Ureter (tissue), 1 donor: ENCODE measurements at regions not wholly inside any gene's neighbourhood (a gene's known extent, or its start where the extent isn't known, plus 50 kb on each side); places are given as distances from the start of the nearest gene placed in this dataset.
"Not testable (repeated sequence)": the region's sequence is repeated elsewhere in the genome, so short reads cannot be mapped to it uniquely, and the experiment has no call there.

Experiments
- DNase-seq: peaks from one replicate; pipeline ENCODE4 v3.0.0-alpha.2; 2020; ENCODE audit warnings: low spot score
- donor health status: DM: yes; HTN: yes; CAD: no.

DNA sequence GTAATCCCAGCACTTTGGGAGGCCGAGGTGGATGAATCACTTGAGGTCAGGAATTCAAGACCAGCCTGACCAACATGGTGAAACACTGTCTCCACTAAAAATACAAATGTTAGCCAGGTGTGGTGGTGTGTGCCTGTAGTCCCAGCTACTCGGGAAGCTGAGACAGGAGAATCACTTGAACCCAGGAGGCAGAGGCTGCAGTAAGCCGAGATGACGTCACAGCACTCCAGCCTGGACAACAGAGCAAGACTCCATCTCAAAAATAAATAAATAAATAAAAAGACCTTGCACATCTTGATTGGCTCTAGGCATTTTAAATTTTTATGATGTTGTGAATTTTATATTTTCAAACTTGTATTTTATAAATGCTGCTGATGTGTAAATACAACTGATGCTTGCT is 141.7 kb downstream of the ARRDC3 start:
- DNase-seq = not testable (repeated sequence)

DNA sequence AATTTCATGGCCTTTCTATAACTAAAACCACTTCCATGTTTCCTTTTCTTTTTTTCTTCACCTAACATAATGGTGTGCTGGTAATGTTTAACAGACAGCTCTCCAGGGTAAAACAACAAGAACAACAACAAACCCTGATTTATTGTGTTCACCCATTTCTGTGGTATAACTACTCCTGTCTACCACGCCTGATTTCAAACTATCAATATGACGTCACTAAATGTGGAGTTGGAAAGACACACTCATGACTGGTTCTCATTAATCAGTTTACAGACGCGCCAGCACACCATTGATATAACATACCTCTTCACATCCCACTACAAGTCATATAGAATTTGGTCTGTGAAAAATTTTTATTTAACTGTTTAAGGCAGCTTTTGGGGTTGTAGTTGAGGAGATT is 142.9 kb downstream of the ARRDC3 start:
- DNase-seq = no peak

DNA sequence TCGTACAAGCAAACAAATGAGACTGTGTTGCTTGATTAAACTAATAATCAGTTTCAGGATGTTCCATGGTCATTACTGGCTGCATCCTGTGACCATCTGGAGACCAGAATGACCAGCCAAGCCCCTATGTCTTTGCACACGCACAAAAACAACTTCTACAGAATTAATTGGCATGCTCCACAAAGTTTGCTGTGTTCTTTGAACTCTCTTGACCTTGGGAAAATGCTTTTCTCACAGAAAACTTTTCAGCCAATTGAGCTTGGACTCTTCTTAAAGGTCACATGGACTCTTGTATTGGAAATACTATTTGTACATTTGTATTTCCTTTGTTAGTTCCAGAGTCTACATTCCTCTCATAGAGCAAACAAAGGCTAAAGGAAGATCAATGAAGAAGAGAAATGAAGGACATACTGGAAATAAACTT is 147.8 kb downstream of the ARRDC3 start:
- DNase-seq = no peak

DNA sequence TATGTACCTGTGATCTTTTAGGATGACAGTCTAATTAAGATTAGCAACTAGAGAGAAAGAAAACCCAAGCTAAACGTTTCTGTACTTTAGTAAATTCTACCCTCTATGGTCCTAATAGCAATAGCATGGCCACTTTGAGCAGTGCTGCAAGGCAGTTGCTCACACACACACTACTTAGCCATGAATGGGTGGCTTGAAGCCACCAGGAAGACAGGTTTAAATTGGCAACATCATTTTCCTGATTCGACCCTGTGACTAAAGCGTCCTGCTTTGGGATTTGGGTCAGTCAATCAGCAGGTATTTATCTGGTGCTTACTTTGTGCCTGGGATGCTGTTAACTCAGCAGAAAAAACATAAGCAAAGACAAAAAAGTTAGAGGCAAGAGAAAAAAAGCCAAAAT is 150.6 kb downstream of the ARRDC3 start:
- no peak for DNase-seq

DNA sequence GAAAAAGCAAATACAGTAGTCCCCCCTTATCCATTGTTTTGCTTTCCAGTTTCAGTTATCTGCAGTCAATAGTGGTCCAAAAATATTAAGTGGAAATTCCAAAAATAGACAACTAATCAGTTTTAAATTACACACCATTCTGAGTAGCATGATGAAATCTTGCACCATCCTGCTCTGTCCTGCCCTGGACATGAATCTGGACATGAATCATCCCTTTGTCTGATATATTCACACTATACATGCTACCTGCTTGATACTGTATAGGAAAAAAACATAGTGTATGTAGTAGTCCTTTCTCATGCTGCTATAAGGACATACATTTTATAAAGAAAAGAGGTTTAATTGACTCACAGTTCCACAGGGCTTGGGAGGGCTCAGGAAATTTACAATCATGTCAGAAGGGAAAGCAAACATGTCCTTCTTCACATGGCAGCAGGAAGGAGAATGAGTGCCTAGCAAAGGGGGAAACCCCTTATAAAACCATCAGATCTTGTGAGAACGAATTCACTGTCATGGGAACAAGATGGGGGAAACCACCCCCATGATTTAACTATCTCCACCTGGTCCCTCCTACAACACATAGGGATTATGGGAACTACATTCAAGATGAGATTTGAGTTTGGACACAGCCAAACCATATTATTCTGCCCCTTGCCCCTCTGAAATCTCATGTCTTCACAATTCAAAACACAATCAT is 153.9 kb downstream of the ARRDC3 start:
- DNase-seq = no peak

DNA sequence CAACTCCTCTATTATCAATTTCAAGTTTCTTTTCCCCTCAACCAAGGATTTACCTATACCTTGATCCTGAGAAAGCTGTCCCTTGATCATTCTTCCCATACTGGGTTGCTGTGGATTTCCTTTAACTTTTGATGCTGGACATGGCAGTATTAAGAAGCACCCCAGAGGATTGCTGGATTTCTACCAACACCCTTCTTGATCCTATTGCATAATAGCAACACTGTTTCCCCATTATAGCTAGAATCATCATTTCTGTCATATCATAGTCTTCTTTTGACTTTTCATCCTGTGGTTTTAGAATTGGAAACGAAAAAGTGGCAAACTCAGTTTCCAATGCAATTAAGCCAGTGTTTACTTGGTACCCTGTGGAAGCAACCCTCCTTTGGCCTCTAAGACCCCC is 154.9 kb downstream of the ARRDC3 start:
- DNase-seq = no peak

DNA sequence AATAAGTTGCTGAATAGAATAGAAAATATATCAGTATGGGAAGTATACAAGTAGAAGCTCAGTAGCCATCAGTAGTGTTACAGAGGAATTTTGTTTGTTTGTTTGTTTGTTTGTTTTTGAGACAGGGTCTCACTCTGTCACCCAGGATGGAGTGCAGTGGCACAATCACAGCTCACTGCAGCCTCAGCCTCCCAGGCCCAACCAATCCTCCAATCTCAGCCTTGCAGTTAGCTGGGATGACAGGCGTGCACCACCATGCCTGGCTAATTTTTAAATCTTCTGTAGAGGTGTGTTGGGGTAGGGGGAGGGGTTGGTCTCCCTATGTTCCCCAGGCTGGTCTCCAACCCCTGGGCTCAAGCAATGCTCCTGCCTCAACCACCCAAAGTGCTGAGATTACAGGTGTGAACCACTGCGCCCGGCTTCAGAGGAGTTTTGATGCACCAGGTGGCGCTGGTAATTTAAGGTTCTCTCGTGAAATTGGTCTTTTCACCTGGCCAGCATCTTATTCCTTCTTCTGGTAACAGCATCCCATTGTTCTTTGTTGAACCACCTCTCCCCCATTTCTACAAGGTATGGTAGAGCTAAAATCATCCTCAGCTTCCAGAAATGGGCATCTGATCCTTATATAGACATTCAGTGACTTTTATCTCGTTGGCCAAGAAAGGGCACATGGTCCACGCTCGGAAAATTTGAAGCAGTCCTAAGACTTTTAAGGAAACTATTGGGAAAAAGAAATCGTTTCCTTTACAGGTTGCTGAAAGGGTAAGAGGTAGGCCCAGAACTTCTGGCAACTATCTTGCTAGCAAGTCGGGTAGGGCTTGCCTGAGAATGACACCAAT is 157.1 kb downstream of the ARRDC3 start:
- no peak for DNase-seq

DNA sequence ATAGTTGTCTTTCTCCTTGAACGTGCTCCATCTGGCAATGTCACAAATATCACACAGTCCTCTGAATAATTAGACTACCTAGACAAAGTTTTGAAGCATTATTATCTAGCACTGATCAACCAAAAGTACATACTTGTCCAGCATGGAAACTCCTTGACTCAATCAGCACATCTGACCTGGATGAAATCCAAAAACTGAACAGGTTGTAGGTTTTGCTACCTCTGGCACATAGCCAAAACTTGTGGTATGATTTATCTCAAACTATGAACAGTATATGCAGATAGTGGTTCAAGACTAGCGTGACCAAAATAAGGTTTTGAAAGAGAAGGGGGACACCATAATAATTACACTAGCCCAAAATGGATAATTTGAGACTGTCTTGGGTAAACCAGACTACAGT is 158.1 kb downstream of the ARRDC3 start:
- no peak for DNase-seq

DNA sequence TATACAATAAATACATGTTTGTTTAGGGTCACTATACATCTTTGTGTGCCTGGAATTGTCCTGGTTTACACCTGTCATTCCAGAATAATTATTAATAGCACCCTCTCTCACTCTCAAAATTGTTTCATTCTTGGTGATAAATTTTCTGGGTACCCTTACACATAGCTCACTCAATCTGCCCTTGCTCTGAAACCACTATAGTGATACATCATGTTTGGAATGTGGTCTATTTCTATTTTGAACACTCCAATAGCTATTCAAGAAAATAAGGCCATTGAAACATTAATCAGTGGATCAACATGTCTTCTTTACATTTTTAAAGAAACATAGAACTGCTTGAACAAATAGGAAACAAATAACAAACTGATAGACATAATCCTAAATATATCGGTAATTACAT is 158.7 kb downstream of the ARRDC3 start:
- no peak for DNase-seq

DNA sequence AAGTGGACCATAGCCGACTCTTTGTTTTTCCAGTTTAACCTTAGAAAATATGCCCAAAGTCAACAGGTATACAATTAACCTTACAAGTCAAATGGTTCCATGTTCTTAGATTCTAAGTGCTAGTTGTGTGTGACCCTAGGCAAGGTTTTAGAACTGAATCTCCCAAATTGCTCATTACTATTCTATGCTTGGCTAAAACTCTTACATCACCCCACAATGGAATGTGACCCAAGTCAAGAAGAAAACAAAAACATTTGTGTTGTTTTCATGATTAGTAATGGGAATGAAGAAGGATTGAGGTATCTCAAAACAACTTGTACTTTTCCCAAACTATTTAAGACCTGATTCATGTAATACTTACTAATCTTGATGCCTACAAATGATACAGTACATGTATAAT is 159.2 kb downstream of the ARRDC3 start:
- no peak for DNase-seq

DNA sequence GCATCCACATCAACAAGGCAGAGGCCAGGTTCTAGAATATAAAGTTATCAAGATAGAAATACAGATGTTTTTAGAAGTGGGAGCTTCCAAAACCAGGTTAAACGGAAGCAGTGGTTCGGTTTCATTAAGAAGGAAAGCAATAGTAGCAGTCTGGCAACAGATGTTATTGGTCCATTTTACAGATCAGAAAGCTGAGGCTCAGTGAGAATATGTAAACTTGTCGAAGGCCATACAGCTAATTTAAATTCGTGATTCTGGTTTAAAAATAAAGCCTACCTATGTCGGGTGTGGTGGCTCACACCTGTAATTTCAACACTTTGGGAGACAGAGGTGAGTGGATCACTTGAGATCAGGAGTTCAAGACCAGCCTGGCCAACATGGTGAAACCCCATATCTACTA is 160.6 kb downstream of the ARRDC3 start:
- no peak for DNase-seq

DNA sequence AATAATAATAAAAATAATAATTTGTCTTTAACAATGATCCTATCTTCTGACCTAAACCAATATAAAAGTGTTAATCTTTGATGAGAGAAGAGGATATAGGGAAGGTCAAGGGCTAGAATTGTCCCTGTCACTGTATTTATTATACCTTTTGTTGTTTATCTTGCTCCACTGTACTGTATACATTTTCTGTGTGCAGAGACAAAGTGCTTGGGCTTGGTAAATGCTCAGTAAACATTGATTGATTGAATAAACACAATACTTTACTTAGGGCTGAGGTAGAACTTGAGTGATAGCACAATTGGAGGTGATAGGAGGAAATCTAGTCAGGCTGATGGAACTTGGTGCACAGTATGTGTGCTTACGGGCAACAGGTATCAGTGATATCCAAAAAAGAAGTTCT is 161.2 kb downstream of the ARRDC3 start:
- no peak for DNase-seq

DNA sequence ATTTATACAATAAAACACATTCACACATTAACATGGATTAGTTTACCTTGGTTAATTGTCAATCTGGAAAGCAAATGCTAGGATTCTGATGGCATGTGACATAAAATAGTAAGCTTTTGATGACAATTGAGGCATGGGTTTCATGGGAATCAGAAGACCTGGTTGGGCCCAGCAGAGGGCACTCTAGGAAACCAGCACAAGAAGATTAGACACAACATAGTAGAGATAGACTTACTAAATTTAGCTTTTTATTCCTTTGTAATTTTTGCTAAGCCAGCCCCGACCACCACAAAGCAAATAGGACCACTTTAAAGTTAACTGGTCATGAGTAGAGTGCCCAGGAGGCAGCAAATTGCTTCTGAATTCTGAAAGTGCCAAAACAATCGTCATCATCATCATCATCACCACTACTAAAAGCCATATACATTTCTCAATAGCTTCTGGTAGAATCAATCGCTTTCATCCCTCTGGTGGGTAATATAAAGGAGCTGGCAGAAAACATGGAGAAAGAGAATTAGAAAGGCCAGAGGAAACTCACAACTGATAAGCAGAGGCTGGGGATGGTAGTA is 163.2 kb downstream of the ARRDC3 start:
- DNase-seq = no peak

DNA sequence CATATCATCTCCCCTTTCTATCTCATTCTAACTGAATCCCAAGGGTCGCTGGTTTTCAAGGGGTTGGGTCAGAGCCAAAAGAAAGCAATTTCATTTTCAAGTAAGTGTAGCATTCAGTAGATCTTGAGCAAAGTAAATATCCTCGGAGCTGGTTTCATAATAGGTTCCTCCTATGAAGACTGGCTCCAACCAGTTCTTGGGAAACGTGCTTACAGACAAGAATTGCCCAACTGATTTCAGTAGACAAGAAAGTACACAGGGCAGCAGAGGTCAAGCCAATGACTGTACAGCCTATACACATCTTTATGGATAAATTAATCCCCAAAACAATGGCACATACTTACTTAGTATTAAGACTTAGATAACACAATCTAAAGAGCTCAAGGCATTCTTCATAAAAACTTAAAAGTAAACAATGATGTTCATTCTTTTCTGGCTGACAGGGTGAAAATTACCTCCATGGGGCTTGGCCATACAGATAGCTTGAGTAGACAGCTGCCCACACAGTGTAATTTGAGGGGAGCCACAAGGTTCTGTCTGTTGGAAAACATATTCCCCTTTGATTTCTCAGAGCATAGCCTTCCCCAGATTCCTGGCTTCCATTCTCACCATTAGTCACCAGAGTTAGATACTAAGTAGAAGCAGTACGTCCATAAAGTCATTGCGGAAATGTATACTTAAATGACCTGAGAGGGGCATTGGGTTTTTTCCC is 163.9 kb downstream of the ARRDC3 start:
- peak; percentile 61 for DNase-seq

DNA sequence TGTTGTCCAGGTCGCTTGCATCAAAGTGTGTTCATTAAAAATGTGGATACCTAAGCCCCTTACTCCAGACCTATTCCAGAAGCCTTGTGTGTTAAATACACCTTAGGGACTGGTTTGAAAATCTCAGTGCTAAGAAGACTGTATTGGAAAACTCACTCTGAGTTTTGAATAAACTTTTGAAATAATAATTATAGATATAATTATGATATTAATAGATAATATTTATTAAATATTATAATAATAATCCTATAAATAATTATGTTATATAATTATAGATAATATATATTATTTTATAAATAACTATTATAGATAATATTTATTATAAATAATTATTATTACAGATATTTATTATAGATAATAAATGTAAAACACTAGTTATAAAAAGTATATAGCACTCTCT is 165.3 kb downstream of the ARRDC3 start:
- no peak for DNase-seq

DNA sequence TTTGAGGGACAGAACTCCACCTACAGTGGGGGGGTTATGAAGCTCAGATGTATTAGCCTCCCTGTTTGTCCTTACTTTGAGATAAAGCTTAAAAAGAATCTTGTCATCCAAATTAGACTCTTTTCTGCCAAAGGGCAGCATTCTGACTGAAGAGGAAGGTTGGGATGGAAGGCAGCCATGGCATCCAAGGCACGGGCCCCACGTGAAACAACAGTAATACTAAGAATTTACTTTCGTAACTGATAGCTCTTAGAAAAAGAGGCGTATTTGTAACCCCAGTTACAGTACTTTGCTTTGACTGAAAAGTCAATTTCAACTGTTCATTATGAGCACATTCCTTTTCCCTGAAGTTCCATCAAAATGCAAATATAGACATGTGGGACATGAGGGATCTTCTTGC is 168.5 kb downstream of the ARRDC3 start:
- no peak for DNase-seq
